B cell (primary cell): ENCODE measurements at regions not wholly inside any gene's neighbourhood (a gene's known extent, or its start where the extent isn't known, plus 50 kb on each side); places are given as distances from the start of the nearest gene placed in this dataset.

Experiments
- ATAC-seq: fragments of 200-7000 bp; cut with Tn5 transposase; one replicate; pipeline ENCODE4 v1.10.0; 2021; ENCODE audit warnings: low read depth, mild to moderate bottlenecking, moderate number of reproducible peaks, moderate library complexity
- CTCF ChIA-PET: fragments of 350-600 bp; sonication (Branson Sonifier 250); formaldehyde crosslinking; loops from one replicate; lab custom pipeline; 2021; ENCODE audit warnings: antibody characterized with exemption, inconsistent platforms; lab: Charles Lee
- POLR2A ChIA-PET: fragments of 350-600 bp; sonication (Branson Sonifier 250); formaldehyde crosslinking; loops from one replicate; lab custom pipeline; 2021; ENCODE audit warnings: antibody characterized with exemption; lab: Charles Lee
- DNase-seq: peaks from one replicate; pipeline ENCODE4 v3.0.0; 2013
- H2AFZ ChIP-seq: 2 replicates; pipeline ENCODE4 v1.6.1; 2012; ENCODE audit warnings: mild to moderate bottlenecking, low read depth, low read length; ENCODE audit not compliant: insufficient read depth, poor library complexity, severe bottlenecking
- H3K27ac ChIP-seq, 2 donors: 1 replicate in 1 of 2; 2 replicates in 1 of 2; pipeline ENCODE4 v1.5.1; 2012 to 2013; ENCODE audit warnings: low read length in 2 of 2, mild to moderate bottlenecking in 2 of 2, moderate library complexity in 1 of 2
- H3K27me3 ChIP-seq, 4 experiments: fragments of 200-600 bp in 1 of 4; sonication (generic) in 1 of 4; replicated peaks in 1 of 4; 1 replicate in 2 of 4; 2 replicates in 2 of 4; pipeline versions ENCODE4 v1.6.1 to v1.7.0; 2013 to 2016; ENCODE audit warnings: low read length in 3 of 4, mild to moderate bottlenecking in 2 of 4, mixed read lengths in 1 of 4, moderate library complexity in 1 of 4; ENCODE audit not compliant: insufficient read depth in 4 of 4, control insufficient read depth in 3 of 4; ENCODE audit errors: control extremely low read depth in 1 of 4
- H3K36me3 ChIP-seq, 2 experiments: replicated peaks in 1 of 2; 1 replicate in 1 of 2; 2 replicates in 1 of 2; pipeline versions ENCODE4 v1.6.1 to v1.7.1; 2013; ENCODE audit warnings: low read length in 1 of 2; ENCODE audit not compliant: insufficient read depth in 2 of 2, control insufficient read depth in 1 of 2; ENCODE audit errors: control extremely low read depth in 1 of 2, extremely low read depth in 1 of 2
- H3K4me1 ChIP-seq, 2 donors: fragments of 200-600 bp in 1 of 2; sonication (generic) in 1 of 2; 1 replicate in 1 of 2; 2 replicates in 1 of 2; pipeline versions ENCODE4 v1.5.1 to v1.6.1; 2013 to 2017; ENCODE audit warnings: low read length in 2 of 2; ENCODE audit not compliant: control insufficient read depth in 2 of 2, insufficient read depth in 2 of 2
- H3K4me2 ChIP-seq: replicated peaks from 2 replicates; pipeline ENCODE3; 2012; ENCODE audit warnings: mild to moderate bottlenecking, low read depth, low read length; ENCODE audit not compliant: poor library complexity, severe bottlenecking
- H3K4me3 ChIP-seq, 5 experiments: fragments of 200-600 bp in 1 of 5; sonication (generic) in 1 of 5; 1 replicate in 3 of 5; 2 replicates in 2 of 5; pipeline versions ENCODE4 v1.5.1 to v1.7.0; 2011 to 2016; ENCODE audit warnings: low read length in 4 of 5, mild to moderate bottlenecking in 4 of 5, low read depth in 2 of 5, control low read depth in 1 of 5, moderate library complexity in 1 of 5; ENCODE audit not compliant: insufficient read depth in 1 of 5; ENCODE audit errors: control extremely low read depth in 1 of 5, extremely low read depth in 1 of 5
- H3K79me2 ChIP-seq: fragments of 200-600 bp; sonication (generic); one replicate; pipeline ENCODE4 v1.6.0; 2016; ENCODE audit warnings: low read length; ENCODE audit not compliant: control insufficient read depth, insufficient read depth
- H3K9ac ChIP-seq: fragments of 200-600 bp; sonication (generic); 2 replicates; pipeline ENCODE4 v1.6.1; 2017; ENCODE audit warnings: mild to moderate bottlenecking, low read length, moderate library complexity
- H3K9me3 ChIP-seq, 3 donors: one replicate each; pipeline versions ENCODE4 v1.6.1 to v1.7.1; 2013; ENCODE audit warnings: low read length in 2 of 3; ENCODE audit not compliant: control insufficient read depth in 2 of 3, insufficient read depth in 1 of 3; ENCODE audit errors: control extremely low read depth in 1 of 3
- H4K20me1 ChIP-seq: 2 replicates; pipeline ENCODE4 v1.6.0; 2012; ENCODE audit warnings: mild to moderate bottlenecking, low read length; ENCODE audit not compliant: insufficient read depth, control insufficient read depth, poor library complexity, severe bottlenecking
- H3K27ac Mint-ChIP-seq: one replicate; pipeline ENCODE4 v1.8.0; 2021; ENCODE audit warnings: mixed read lengths
- H3K27me3 Mint-ChIP-seq: one replicate; pipeline ENCODE4 v1.8.0; 2021; ENCODE audit warnings: mixed read lengths
- H3K4me1 Mint-ChIP-seq: one replicate; pipeline ENCODE4 v1.8.0; 2021; ENCODE audit warnings: mixed read lengths
- H3K4me3 Mint-ChIP-seq: one replicate; pipeline ENCODE4 v1.8.0; 2021; ENCODE audit warnings: mixed read lengths
- H3K9me3 Mint-ChIP-seq: one replicate; pipeline ENCODE4 v1.8.0; 2022; ENCODE audit warnings: mixed read lengths; ENCODE audit not compliant: insufficient read depth
- EZH2 ChIP-seq: IDR thresholded peaks from 2 replicates; pipeline ENCODE4 v1.6.1; 2012; ENCODE audit warnings: borderline replicate concordance, low read depth, mild to moderate bottlenecking, moderate library complexity, low read length; ENCODE audit not compliant: insufficient read depth, poor library complexity, severe bottlenecking
- WGBS: methylation state at CpG from one replicate; pipeline ENCODE4 v1.1.5; 2013; ENCODE audit warnings: missing lambda C conversion rate; ENCODE audit not compliant: insufficient coverage; 5-methylcytosine and 5-hydroxymethylcytosine counted together
- intact Hi-C: fragments of 100-400 bp; cut with micrococcal nuclease; formaldehyde crosslinking; loops from one replicate; pipeline ENCODE4 v1.10.0; 2022
- TF ChIP-seq, protein P1 (sequence below): fragments of 200-600 bp; IDR thresholded peaks from one replicate; pipeline ENCODE4 v1.8.0; 2022; ENCODE audit warnings: antibody characterized with exemption, mild to moderate bottlenecking

- Histone ChIP-seq H3K4me2 (no peak overlapping the region), H3K4me1 (no peaks in the 10 kb centered on the region), H4K20me1 (no peaks in the 10 kb centered on the region), H3K36me3 (no peaks in the 10 kb centered on the region), H3K9me3 (no peaks in the 10 kb centered on the region), H3K27ac (no peak overlapping the region), H3K9ac (no peak overlapping the region), H3K27me3 (peaks cover 0 to 4% (median 0%) of the 10 kb centered on the region in 4 experiments), H3K4me3 (no peak overlapping the region), H3K79me2 (no peaks in the 10 kb centered on the region), H2AFZ (no peak overlapping the region)
- Mint-ChIP-seq H3K27me3 (peaks cover 14% of the 10 kb centered on the region), H3K27ac (no peak overlapping the region), H3K4me1 (no peaks in the 10 kb centered on the region), H3K9me3 (no peaks in the 10 kb centered on the region), H3K4me3 (no peak overlapping the region)
- intact Hi-C loops = no loop called here
- WGBS = 65% methylated on average over 3 of the region's 3 CpGs
- no peak for ATAC-seq
- no peak for TF ChIP-seq EZH2
- TF ChIP-seq, protein P1, sequence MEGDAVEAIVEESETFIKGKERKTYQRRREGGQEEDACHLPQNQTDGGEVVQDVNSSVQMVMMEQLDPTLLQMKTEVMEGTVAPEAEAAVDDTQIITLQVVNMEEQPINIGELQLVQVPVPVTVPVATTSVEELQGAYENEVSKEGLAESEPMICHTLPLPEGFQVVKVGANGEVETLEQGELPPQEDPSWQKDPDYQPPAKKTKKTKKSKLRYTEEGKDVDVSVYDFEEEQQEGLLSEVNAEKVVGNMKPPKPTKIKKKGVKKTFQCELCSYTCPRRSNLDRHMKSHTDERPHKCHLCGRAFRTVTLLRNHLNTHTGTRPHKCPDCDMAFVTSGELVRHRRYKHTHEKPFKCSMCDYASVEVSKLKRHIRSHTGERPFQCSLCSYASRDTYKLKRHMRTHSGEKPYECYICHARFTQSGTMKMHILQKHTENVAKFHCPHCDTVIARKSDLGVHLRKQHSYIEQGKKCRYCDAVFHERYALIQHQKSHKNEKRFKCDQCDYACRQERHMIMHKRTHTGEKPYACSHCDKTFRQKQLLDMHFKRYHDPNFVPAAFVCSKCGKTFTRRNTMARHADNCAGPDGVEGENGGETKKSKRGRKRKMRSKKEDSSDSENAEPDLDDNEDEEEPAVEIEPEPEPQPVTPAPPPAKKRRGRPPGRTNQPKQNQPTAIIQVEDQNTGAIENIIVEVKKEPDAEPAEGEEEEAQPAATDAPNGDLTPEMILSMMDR = no peak
- DNase-seq = no peak
- ChIA-PET CTCF (no interaction called here), POLR2A (no interaction called here)
Measured at GRCh38 chr3:124258057-124258500, 266.2 kb upstream of the ROPN1 start.

DNA sequence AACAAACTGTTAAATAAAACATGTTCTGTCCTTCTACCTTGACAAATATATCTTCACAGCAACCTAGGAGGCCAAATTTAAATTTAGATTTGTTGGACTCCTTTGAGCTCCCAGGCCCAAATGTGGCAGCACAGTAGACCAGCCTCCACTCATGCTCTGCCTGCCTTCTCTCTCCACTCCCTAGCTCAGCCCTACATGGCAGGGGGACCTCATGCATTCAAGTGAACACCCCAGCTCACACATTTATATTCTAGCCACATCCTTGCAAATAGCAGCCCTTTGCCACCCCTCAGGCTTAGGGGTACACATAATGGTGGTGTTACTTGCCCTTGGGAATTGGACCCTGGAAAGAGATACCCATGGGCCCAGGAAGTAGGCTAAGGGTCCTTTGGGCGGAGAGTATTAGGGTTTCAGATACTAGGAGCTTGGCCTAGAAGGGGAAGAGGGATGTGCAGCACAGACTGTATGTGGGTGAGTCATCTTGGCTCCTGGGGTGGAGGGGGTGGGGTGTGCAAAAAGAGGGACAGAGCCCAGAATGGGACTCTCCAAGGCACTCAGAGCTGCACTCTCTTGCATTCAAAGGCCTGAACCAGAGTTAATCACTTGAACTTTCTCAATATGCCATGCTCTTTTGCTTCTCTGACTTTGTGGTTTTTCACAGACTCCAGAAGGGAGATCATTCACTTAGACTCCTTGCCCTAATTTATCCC, 268.4 kb upstream of the ROPN1 start:
- POLR2A ChIA-PET = no interaction called here
- no peak for ATAC-seq
- H3K27ac ChIP-seq = no peak overlapping the region
- H3K9me3 Mint-ChIP-seq = no peaks in the 10 kb centered on the region
- H3K27me3 ChIP-seq = no peaks in the 10 kb centered on the region
- peaks cover 9% of the 10 kb centered on the region for H3K27me3 Mint-ChIP-seq
- H3K36me3 ChIP-seq = no peaks in the 10 kb centered on the region
- H3K79me2 ChIP-seq = no peaks in the 10 kb centered on the region
- DNase-seq = no peak
- H3K9ac ChIP-seq = no peak overlapping the region
- H3K4me1 Mint-ChIP-seq = no peaks in the 10 kb centered on the region
- no peaks in the 10 kb centered on the region for H4K20me1 ChIP-seq
- no peak overlapping the region for H3K27ac Mint-ChIP-seq
- H3K4me1 ChIP-seq = no peaks in the 10 kb centered on the region
- no peak overlapping the region for H3K4me2 ChIP-seq
- H2AFZ ChIP-seq = no peak overlapping the region
- no peak overlapping the region for H3K4me3 Mint-ChIP-seq
- WGBS = 71% methylated on average over 1 of the region's 1 CpG
- TF ChIP-seq, protein P1 = no peak
- TF ChIP-seq EZH2 = no peak
- H3K4me3 ChIP-seq = no peak overlapping the region
- H3K9me3 ChIP-seq = no peaks in the 10 kb centered on the region
- CTCF ChIA-PET = no interaction called here
- intact Hi-C loops = no loop called here
